NCI-H510A (cell line): ENCODE measurements at regions not wholly inside any gene's neighbourhood (a gene's known extent, or its start where the extent isn't known, plus 50 kb on each side); places are given as distances from the start of the nearest gene placed in this dataset.

ENCODE experiments used
- DNase-seq: peaks from one replicate; lab custom pipeline; 2025; lab: John Stamatoyannopoulos, UW

DNA sequence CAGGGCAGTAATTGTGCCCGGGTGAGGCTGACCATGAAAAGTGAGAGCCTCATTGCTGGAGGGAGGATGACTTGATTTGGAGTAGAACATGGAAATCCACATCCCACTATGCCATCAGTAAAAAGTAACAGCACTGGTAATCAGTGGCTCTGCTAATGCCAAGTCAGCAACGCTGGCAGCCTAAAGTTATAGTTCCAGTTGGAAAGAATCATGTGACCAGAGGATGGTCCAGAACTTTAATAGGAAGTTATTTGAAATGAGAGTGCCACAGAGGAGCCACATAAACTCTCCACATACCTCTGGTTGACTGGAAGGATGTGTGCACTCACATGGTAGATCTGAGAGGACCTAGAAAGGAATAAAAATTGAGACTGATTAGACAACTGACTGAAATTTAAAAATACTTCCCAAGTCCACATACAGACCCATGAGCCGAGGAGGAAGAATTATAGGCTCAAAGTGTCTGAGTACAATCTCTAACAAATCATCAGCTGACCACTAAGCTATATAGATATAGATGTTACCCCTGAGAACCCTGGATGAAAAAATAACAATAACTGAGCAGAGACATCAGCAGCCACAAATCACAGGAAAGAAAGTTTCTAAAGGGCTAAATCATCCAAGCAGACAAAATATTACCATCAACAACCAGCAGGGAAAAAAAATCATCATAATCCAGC is 346.8 kb downstream of the STK39 start:
- DNase-seq, result no peak

GRCh38 chr2:167898340-167898739 is 349.1 kb downstream of the STK39 start:
- no peak for DNase-seq

- DNase-seq, result no peak
Observed at GRCh38 chr2:167891841-167892240, 355.6 kb downstream of the STK39 start.

GRCh38 chr2:167890739-167891138 is 356.7 kb downstream of the STK39 start:
- DNase-seq, result no peak

GRCh38 chr2:167880415-167880814 is 367.0 kb downstream of the STK39 start:
- no peak for DNase-seq

GRCh38 chr2:167875529-167875928 is 371.9 kb downstream of the STK39 start:
- no peak for DNase-seq

GRCh38 chr2:167874812-167875211 is 372.6 kb downstream of the STK39 start:
- DNase-seq, result no peak

- DNase-seq, result no peak
Observed at GRCh38 chr2:167871286-167871685, 376.1 kb downstream of the STK39 start.

DNA sequence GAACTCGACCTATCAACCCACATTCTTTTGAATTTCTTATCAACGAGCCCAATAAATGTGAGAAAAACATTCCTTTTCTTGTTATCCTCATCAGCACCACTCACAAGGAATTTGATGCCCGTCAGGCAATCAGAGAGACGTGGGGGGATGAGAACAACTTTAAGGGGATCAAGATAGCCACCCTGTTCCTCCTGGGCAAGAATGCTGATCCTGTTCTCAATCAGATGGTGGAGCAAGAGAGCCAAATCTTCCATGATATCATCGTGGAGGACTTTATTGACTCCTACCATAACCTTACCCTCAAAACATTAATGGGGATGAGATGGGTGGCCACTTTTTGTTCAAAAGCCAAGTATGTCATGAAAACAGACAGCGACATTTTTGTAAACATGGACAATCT is 378.2 kb downstream of the STK39 start:
- no peak for DNase-seq

DNA sequence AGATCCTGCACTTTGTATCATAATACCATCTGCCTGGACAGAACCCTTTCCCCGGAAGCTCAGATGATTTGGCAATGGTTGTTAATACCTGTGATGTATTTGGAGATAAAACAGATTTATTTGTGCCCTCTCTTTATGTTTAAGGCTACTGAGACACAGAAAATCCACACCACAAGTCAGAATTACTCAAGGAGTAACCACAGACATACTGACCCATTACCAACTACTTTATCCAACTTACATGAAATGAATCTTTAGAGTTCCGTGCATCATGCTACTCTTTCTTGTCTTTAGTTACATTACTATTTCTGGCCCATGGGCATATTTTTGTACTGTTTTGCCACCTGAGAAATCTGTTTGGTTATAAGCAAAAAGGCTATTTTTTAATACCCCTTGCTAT is 384.0 kb downstream of the STK39 start:
- DNase-seq, result no peak

GRCh38 chr2:167862782-167863181 is 384.6 kb downstream of the STK39 start:
- DNase-seq, result no peak

DNA sequence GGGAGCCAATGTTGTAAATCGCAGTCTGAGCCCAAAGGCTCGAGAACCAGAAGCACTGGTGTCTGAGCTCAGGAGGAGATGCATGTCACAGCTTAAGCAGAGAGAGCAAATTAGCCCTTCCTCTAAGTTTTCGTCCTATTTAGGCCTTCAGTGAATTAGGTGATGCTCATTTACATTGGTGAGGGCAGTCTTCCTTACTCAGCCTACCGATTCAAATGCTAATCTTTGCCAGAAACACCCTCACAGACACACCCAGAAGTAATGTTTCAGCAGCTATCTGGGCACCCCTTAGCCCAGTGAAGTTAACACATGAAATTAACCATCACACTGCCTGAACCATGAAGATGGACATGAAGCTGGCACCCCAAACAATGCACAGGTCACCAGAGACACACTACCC is 385.1 kb downstream of the STK39 start:
- no peak for DNase-seq

- DNase-seq, result no peak
Observed at GRCh38 chr2:167861574-167862193, 385.7 kb downstream of the STK39 start.

DNA sequence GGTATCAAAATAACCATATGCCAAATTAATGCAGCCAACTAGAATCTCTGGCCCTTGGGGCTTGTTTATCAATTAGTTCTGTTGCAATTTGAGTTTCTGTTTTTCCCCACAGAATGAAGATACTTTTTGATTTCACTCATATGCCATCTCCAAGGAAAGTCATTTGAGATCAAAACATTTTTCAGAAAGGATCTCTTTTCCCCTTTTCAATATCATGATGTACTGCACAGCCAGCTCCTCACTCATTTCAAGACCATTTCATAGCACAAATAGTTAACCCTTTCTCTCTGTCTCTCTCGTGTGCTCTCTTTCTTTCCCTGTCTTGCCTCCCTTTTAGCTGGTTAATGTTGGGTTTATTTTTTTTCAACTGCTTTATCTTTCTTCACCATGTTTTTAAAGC is 387.3 kb downstream of the STK39 start:
- DNase-seq, result no peak

- no peak for DNase-seq
Observed at GRCh38 chr2:167859676-167860075, 387.7 kb downstream of the STK39 start.

- DNase-seq, result no peak
Observed at GRCh38 chr2:167858086-167858485, 389.3 kb downstream of the STK39 start.

DNA sequence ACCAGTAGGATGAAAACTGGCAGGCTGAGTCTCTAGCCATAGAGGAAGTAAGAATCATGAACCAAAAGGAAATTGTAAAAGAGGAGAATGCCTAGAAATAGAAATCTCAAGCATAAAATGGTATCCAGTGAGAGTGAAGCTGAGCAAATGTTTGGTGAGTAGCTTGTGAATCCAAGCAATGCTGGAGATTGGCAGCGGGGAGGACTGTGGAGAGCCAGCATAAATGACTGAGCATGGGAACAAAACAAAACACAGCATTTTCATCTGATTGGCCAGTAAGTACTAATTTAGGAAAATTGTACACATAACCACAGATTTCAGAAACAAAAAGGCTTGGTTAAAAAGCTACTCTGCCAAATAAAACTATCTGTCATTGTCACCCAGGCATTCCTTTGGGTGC is 390.0 kb downstream of the STK39 start:
- DNase-seq, result no peak

DNA sequence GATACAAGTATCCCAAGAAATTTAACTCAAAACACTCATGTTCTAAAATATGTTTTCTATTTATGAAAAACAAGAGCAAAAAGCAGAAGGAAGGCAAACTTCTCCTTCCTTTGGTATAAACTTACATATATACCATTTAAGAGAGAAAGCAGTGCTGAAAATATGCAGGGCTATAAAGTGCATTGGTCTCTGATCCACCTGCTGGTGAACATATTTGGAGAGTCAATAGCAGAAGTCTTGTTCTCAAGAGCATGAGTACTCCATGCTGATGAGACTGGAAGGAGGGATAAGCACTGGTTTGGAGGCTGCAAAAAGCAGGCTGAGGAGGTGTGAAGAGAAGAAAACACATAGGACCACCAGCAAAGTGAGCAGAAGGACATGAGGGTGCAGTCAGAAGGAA is 391.2 kb downstream of the STK39 start:
- DNase-seq, result no peak

DNA sequence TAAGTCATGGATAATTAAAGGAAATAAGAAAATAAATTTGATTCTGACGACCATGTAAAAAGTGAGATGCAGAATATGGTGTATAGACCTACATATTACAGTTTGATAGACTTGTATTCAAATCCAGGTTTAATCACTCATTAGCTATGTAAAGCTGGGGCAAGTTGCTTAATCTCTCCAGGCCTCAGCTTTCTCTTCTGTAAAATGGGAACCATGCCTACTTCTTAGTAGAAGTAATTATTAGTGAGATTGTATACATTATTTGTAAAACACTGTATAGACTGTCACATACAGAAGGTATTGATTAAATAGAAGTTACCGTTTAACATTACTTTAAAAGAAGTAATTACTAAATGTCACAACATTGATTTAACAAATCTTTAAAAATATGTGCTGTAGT is 392.2 kb downstream of the STK39 start:
- no peak for DNase-seq

GRCh38 chr2:167853717-167854116 is 393.7 kb downstream of the STK39 start:
- no peak for DNase-seq

DNA sequence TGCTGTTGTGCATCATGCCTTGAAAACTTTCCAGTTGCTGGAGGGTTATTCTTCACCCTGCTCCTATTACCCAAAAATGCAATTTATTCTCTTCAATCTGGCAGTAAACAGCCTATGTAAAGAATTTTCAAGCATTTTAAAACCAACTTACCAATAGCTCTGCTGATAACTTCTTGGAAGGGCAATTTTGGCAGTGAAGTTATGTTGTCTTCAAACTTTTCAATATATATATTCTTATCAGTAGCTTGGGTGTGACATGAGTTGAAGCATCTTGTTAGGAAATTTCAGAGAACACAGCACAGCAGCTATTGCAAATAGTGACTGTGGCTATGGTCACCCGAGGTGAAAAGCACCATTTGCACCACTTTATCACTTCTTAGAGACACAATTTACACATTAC is 395.5 kb downstream of the STK39 start:
- no peak for DNase-seq

DNA sequence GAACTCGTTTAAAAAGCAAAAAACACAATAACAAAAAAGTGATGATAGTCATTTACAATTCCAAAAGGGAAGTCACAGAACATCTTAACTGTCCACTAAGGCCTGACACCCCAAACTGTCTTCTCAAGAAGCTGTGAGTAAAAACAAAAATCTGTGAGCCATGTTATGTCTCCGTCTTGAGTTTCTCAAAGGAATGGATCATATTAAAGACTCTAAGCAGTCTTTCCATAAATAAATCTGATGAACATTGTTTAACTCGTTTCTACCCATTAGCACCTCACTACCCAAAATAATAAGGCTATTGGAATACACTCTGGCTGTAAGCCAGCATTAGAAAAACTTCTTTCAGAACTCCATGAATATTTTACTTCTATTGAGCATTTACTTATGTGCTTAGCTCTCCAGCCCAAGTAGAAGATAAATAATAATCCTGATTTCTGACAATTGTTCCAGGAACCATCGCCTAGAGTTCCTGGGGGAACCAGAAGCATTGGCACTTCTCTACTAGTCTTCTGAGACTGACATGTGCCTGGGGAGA is 396.0 kb downstream of the STK39 start:
- DNase-seq, result no peak

- DNase-seq, result peak; percentile 42
Observed at GRCh38 chr2:167844714-167845530, 402.5 kb downstream of the STK39 start.
